Activated CD4-positive, alpha-beta T cell treated with anti-CD3 and anti-CD28 coated beads for 36 hours (primary cell): ENCODE measurements at regions not wholly inside any gene's neighbourhood (a gene's known extent, or its start where the extent isn't known, plus 50 kb on each side); places are given as distances from the start of the nearest gene placed in this dataset.

Source experiments
- ATAC-seq: fragments of 200-7000 bp; cut with Tn5 transposase; one replicate; pipeline ENCODE4 v1.10.0; 2021; ENCODE audit warnings: mild to moderate bottlenecking, moderate library complexity
- CTCF ChIA-PET: fragments of 350-600 bp; sonication (Branson Sonifier 250); formaldehyde crosslinking; loops from one replicate; lab custom pipeline; 2021; ENCODE audit warnings: antibody characterized with exemption; lab: Charles Lee
- POLR2A ChIA-PET: fragments of 350-600 bp; sonication (Branson Sonifier 250); formaldehyde crosslinking; loops from one replicate; lab custom pipeline; 2021; ENCODE audit warnings: antibody characterized with exemption, inconsistent platforms; lab: Charles Lee
- DNase-seq: peaks from one replicate; pipeline ENCODE4 v3.0.0-alpha.2; 2020
- H3K27ac Mint-ChIP-seq: one replicate; pipeline ENCODE4 v1.8.0; 2021; ENCODE audit warnings: mixed read lengths
- H3K27me3 Mint-ChIP-seq: one replicate; pipeline ENCODE4 v1.8.0; 2021; ENCODE audit warnings: mixed read lengths
- H3K36me3 Mint-ChIP-seq: one replicate; pipeline ENCODE4 v1.8.0; 2021; ENCODE audit warnings: low read depth, mixed read lengths
- H3K4me1 Mint-ChIP-seq: one replicate; pipeline ENCODE4 v1.8.0; 2021; ENCODE audit warnings: mixed read lengths
- H3K4me3 Mint-ChIP-seq: one replicate; pipeline ENCODE4 v1.8.0; 2021; ENCODE audit warnings: mild to moderate bottlenecking, moderate library complexity, mixed read lengths
- H3K9me3 Mint-ChIP-seq: one replicate; pipeline ENCODE4 v1.8.0; 2021; ENCODE audit warnings: low read depth, mixed read lengths
- intact Hi-C, 2 experiments: fragments of 100-400 bp; cut with DNase I in 1 of 2; cut with micrococcal nuclease in 1 of 2; formaldehyde crosslinking; loops; one replicate each; pipeline versions ENCODE4 v1.14.2 to v1.15.1; 2022 to 2024; cut with DNase I, micrococcal nuclease

DNA sequence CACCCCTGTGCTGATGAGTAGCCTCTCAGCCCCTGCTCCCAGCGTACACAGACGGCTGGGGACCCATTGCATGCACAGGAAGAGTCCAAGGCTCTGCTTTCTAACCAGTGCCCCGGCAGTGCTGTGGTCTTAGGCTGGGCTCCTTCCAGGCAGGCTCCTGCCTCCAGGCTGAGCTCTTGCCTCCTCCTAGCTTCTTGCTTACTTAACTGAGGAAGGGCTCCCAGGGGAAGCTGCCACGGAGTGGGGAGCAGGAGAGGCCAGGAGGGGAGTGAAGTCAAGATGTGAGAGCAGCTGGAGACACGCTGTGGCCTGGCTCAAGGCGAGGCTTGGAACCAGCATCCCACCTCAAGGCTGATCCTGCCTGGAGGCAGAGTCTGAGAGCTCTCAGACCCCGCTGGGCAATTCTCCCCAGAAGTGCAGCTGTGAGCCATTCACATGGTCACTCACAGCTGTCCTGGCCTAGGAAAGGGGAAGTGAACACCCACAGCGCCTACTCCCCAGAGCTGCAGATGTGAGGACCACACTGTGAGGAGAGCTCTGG is 141.0 kb downstream of the TBXT start:
- ATAC-seq, result no peak
- Mint-ChIP-seq H3K27ac (no peak overlapping the region), H3K9me3 (no peaks in the 10 kb centered on the region), H3K27me3 (no peaks in the 10 kb centered on the region), H3K4me3 (no peak overlapping the region), H3K36me3 (no peaks in the 10 kb centered on the region), H3K4me1 (no peaks in the 10 kb centered on the region)
- DNase-seq, result no peak
- POLR2A ChIA-PET, result no interaction called here
- CTCF ChIA-PET, result no interaction called here
- intact Hi-C loops, result no loop called here

DNA sequence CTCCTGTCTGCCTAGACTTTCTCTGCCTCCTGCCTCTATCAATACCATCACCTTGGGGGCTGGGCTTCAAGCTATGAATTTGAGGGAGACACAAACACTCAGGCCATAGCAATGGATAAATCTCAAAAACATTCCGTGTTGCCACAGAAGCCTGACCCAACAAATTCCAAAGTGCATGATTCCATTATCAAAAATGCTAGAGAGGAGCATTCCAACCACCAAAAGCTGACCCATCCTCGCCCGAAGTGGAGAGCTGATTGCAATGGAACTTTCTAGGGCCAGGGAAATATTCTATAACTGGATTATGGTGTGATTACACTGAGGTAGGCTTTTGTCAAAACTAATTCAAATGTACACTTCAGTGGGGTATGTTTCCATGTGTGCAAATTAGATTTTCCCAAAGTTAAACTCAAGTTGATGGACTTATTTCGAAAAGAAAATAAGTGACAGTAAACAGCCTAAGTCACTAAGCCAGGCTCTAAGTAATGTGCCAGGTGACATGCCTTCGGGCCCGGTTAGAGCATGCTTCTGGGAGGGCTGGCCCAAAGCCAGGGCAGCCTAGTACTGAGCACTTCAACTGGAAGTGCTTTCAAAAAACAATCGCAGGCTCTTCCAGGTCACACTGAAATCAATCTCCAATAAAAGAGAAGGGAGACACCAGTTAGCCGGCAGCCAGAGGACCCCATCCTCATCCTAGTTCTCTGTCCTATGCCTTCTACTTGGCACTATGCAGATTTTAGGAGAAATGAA is 142.3 kb downstream of the TBXT start:
- no peaks in the 10 kb centered on the region for H3K4me1 Mint-ChIP-seq
- H3K27ac Mint-ChIP-seq, result no peak overlapping the region
- no peak for ATAC-seq
- ChIA-PET CTCF (no interaction called here), POLR2A (no interaction called here)
- H3K36me3 Mint-ChIP-seq, result no peaks in the 10 kb centered on the region
- intact Hi-C loops, result no loop called here
- no peak overlapping the region for H3K4me3 Mint-ChIP-seq
- DNase-seq, result no peak
- H3K9me3 Mint-ChIP-seq, result no peaks in the 10 kb centered on the region
- H3K27me3 Mint-ChIP-seq, result no peaks in the 10 kb centered on the region

DNA sequence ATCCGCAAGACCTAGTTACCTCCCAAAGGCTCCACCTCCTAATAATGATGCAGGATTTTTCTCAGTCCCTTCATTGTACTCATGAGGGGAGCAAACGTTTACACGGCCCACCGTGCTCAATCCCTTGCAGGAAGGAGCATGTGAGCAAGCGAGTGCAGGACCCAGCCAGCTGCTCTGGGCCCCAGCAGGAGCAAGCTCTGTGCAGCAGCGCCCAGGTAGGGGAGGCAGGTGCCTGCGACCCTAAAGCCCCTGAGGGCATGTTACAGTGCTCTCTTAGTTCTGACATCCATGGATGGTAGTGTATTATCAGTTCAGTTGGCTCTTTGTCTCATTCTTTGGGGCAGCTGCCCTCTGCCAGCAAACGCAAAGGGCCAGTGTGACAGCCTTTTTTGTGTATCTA is 143.4 kb downstream of the TBXT start:
- CTCF ChIA-PET, result no interaction called here
- Mint-ChIP-seq H3K36me3 (no peaks in the 10 kb centered on the region), H3K4me3 (no peak overlapping the region), H3K27me3 (no peaks in the 10 kb centered on the region), H3K9me3 (no peaks in the 10 kb centered on the region), H3K4me1 (no peaks in the 10 kb centered on the region), H3K27ac (no peak overlapping the region)
- POLR2A ChIA-PET, result no interaction called here
- DNase-seq (no peak), ATAC-seq (no peak)
- intact Hi-C loops, result no loop called here

DNA sequence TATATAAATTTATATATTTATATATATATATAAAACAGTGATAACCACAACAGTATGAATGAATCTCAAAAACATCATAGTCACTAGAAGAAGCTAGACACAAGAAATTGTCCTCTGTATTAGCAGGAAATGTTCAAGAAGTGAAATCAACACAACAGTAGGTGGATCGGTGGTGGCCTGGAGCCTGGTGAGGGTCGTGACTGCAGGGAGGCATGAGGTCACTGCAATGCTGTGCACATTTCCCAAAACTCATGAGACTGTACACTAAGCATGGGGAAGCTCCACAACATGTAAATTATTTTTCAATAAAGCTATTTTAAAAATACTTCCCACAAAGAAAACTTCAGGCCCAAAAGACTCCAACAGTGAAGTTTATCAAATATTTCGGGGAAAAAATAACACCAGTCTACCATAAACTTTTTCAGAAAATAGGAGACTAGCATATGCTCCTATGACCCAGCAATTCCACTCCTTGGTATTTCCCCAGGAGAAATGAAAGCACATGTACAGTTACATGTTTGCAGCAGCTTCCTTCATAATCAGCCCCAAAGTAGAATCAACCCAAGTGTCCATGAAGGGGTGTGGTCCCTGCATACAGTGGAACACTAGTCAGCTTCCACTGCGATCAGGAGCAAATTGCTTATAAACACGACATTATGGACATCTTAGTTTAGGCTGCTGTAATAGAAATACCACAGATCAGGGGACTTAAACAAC is 144.2 kb downstream of the TBXT start:
- Mint-ChIP-seq H3K9me3 (peaks cover 2% of the 10 kb centered on the region), H3K4me3 (no peak overlapping the region), H3K27me3 (no peaks in the 10 kb centered on the region), H3K4me1 (no peaks in the 10 kb centered on the region), H3K27ac (no peak overlapping the region), H3K36me3 (no peaks in the 10 kb centered on the region)
- CTCF ChIA-PET, result no interaction called here
- intact Hi-C loops, result no loop called here
- ATAC-seq (peak; percentile 59), DNase-seq (no peak)
- POLR2A ChIA-PET, result no interaction called here

DNA sequence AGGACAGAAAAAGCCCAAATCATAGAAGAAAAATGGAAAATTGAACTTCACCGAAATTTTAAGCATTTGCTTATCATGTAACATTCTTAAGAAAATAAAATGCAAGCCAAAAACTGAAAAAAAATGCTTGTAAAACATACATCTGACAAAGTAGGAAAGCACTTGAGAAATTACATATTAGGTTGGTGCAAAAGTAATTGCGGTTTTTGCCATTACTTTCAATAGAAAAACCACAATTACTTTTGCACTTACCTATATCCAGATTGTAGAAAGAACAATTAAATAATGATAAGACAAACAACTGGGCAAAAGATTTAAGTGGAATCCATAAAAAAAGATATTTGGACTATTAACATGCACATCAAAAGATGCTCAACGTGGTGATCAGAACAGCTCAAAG is 146.2 kb downstream of the TBXT start:
- ChIA-PET POLR2A (no interaction called here), CTCF (no interaction called here)
- intact Hi-C loops, result no loop called here
- peaks cover 3% of the 10 kb centered on the region for H3K36me3 Mint-ChIP-seq
- H3K27me3 Mint-ChIP-seq, result no peaks in the 10 kb centered on the region
- DNase-seq, result no peak
- H3K27ac Mint-ChIP-seq, result no peak overlapping the region
- H3K4me1 Mint-ChIP-seq, result no peaks in the 10 kb centered on the region
- peaks cover 10% of the 10 kb centered on the region for H3K9me3 Mint-ChIP-seq
- ATAC-seq, result no peak
- no peak overlapping the region for H3K4me3 Mint-ChIP-seq

DNA sequence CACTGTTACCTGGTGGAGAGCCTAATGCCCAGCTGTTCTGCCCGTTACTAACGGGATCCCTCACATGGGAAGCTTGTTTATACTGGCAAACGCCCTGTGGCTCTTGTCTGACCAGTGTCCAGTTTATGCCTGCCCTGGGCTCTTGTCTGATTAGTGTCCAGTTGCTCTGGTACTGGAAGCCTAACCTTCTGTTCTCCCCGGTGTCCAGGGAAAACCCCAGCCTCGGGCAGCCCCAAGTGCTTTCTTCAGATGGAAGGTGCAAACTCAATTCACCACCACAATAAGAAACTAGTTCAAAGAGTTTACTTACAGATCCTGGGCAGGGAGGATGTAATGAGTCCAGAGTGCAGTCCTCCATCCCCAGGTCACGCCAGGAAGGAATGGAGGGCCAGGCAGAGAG is 148.4 kb downstream of the TBXT start:
- no peak overlapping the region for H3K27ac Mint-ChIP-seq
- H3K9me3 Mint-ChIP-seq, result peaks cover 14% of the 10 kb centered on the region
- no peak overlapping the region for H3K4me3 Mint-ChIP-seq
- DNase-seq (no peak), ATAC-seq (no peak)
- H3K4me1 Mint-ChIP-seq, result no peaks in the 10 kb centered on the region
- intact Hi-C loops, result no loop called here
- peaks cover 2% of the 10 kb centered on the region for H3K27me3 Mint-ChIP-seq
- CTCF ChIA-PET, result no interaction called here
- POLR2A ChIA-PET, result no interaction called here
- peaks cover 3% of the 10 kb centered on the region for H3K36me3 Mint-ChIP-seq

DNA sequence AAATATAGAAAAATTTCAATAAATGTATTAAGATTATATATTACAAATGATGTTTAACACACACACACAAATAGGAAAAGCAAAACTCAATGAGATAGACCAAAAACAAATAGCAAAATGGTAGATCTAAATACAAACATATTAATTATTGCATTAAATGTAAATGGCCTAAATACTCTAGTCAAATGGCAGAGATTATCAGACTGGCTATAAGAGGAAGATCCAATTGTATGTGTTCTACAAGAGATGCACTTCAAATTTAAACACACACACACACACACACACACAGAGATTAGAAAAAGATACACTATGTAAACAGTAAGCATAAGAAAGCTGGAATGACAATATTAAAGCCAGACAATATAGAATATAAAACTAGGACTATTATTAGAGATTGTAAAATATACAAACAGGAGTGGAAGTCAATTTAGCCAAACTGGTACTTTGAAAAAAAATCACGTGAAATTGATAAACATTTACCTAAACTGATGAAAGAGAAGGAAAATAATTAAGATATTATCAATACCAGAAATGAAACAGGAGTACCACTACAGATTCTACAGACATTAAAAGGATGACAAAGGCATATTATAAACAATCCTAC is 150.5 kb downstream of the TBXT start:
- peaks cover 14% of the 10 kb centered on the region for H3K9me3 Mint-ChIP-seq
- ATAC-seq (no peak), DNase-seq (no peak)
- H3K4me1 Mint-ChIP-seq, result no peaks in the 10 kb centered on the region
- H3K27ac Mint-ChIP-seq, result no peak overlapping the region
- intact Hi-C loops, result no loop called here
- H3K36me3 Mint-ChIP-seq, result peaks cover 3% of the 10 kb centered on the region
- H3K4me3 Mint-ChIP-seq, result no peak overlapping the region
- POLR2A ChIA-PET, result no interaction called here
- H3K27me3 Mint-ChIP-seq, result peaks cover 6% of the 10 kb centered on the region
- CTCF ChIA-PET, result no interaction called here

DNA sequence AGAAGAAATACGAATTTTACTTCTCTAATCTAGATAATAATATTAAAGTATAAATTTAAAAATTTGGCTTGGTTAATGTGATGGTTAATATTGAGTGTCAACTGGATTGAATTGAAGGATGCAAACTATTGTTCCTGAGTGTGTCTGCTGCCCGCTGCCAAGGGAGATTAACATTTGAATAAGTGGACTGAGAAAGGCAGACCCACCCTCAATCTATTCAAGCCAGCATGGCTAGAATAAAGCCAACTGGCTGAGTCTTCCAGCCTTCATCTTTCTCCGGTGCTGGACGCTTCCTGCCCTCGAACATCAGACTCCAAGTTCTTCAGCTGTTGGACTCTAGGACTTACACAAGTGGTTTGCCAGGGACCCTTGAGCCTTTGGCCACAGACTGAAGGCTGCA is 152.7 kb downstream of the TBXT start:
- ChIA-PET POLR2A (no interaction called here), CTCF (no interaction called here)
- intact Hi-C loops, result no loop called here
- H3K27ac Mint-ChIP-seq, result no peak overlapping the region
- H3K4me1 Mint-ChIP-seq, result no peaks in the 10 kb centered on the region
- no peak for DNase-seq
- peaks cover 3% of the 10 kb centered on the region for H3K36me3 Mint-ChIP-seq
- no peak overlapping the region for H3K4me3 Mint-ChIP-seq
- H3K9me3 Mint-ChIP-seq, result peaks cover 14% of the 10 kb centered on the region
- peaks cover 18% of the 10 kb centered on the region for H3K27me3 Mint-ChIP-seq
- no peak for ATAC-seq

DNA sequence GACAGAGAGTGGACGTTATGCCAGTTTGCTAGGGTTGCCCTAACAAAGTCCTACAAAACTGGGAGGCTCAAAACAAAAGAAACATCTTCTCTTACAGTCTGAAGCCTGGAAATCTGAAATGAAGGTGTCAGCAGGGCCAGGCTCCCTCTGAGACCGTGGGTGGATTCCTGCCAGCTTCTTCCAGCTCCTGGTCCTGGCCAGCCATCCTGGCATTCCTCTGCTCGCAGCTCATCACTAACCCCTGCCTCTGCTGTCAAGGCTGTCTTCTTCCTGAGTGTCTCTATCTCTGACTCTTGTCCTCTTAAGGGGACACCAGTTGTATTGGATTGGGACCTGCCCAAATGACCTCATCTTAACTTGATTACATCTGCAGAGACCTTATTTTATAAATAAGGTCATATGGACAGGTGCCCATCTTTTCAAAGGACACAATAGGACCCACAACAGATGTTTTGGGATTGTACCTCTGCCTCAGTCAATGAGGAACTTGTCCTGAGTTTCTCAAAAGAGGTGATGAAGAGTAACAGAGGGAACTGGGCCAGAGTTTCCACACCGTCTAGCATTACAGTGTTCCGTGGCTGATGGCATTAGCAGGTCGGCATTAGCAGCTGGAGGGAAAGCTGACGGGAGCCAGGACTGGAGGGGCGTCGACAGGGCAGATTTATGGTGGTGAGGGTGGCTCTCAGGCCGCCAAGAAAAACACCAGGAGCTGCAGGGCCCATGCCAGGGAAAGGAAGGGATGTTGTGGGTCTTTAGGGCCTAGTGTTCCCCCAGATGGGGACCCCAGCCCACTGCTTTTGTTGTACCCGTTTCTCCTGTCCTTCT is 157.3 kb downstream of the TBXT start:
- ChIA-PET CTCF (no interaction called here), POLR2A (no interaction called here)
- no peak overlapping the region for H3K4me3 Mint-ChIP-seq
- H3K4me1 Mint-ChIP-seq, result no peaks in the 10 kb centered on the region
- ATAC-seq (no peak), DNase-seq (no peak)
- no peaks in the 10 kb centered on the region for H3K9me3 Mint-ChIP-seq
- intact Hi-C loops, result no loop called here
- no peak overlapping the region for H3K27ac Mint-ChIP-seq
- no peaks in the 10 kb centered on the region for H3K36me3 Mint-ChIP-seq
- peaks cover 45% of the 10 kb centered on the region for H3K27me3 Mint-ChIP-seq

DNA sequence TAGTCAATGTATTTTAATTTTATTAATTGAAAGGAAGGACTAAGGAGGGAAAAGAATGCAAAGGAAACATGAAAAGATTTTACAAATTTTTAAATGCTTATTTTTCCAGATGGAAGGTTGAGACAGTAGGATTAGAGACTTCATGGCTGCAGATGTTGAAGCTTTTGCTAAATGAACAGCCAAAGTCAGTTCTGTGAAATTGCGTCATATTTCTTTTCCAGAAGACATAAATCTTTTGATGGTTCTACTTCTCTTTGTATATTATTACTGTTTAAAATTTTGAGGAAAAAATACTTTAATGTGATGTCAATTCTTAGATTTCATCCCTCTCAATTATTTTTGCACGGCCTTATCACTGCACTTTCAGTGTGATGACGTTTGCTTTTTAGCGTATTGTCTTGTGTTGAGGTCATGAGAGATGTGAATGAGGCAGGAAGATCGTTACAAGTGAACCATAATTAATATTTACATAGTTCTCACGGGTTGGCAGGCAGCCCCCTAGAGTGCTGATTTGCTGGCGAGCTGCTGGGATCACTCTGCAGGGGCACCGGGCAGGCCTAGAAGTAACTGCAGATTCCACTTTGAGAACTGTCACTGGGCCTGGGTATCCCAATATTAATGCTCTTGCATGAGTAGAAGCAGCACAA is 158.1 kb downstream of the TBXT start:
- H3K4me3 Mint-ChIP-seq, result no peak overlapping the region
- intact Hi-C loops, result loop anchor here (5.0 to 10.0 kb wide), 3 partner anchors 155 to 345 kb away; partner anchors contain the start of genes TBXT (in 2 of the 2) and PDE10A (in 1 of the 2)
- no peaks in the 10 kb centered on the region for H3K36me3 Mint-ChIP-seq
- peaks cover 51% of the 10 kb centered on the region for H3K27me3 Mint-ChIP-seq
- ATAC-seq (no peak), DNase-seq (no peak)
- H3K27ac Mint-ChIP-seq, result no peak overlapping the region
- POLR2A ChIA-PET, result no interaction called here
- H3K4me1 Mint-ChIP-seq, result no peaks in the 10 kb centered on the region
- H3K9me3 Mint-ChIP-seq, result no peaks in the 10 kb centered on the region
- CTCF ChIA-PET, result no interaction called here
